SH-SY5Y (cell line): ENCODE measurements at regions not wholly inside any gene's neighbourhood (a gene's known extent, or its start where the extent isn't known, plus 50 kb on each side); places are given as distances from the start of the nearest gene placed in this dataset.

Experiments
- GATA2 ChIP-seq: IDR thresholded peaks from 2 replicates; pipeline ENCODE4 v1.6.1; 2011; ENCODE audit warnings: mild to moderate bottlenecking, low read depth, low read length
- GATA3 ChIP-seq: IDR thresholded peaks from 2 replicates; pipeline ENCODE4 v1.6.1; 2011; ENCODE audit warnings: low read depth, mild to moderate bottlenecking, low read length, moderate library complexity

DNA sequence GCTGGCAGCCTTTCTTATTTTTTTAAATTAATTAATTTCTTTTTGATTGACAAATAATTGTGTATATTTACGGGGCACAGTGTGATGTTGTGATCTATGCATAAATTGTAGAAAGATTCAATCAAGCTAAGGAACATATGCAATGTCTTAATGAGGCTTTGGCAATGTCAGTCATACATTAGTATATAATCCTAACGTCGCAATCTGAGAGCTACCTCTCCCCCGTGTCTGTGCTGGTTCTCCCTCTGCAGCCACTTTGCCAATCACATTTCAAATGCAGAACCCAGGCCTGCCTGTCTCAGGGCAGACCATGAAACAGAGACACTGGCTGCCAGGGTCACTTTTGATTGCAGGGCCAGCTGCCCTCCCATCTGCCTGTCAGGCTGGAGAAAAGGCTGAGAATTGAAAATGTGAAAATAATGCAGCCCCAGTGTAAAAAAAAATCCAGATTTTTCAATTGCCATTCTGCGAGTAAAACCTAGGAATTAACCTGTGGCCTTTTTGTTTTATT is 56.3 kb downstream of the SLC24A2 start:
- TF ChIP-seq GATA2 = no peak
- TF ChIP-seq GATA3 = no peak

DNA sequence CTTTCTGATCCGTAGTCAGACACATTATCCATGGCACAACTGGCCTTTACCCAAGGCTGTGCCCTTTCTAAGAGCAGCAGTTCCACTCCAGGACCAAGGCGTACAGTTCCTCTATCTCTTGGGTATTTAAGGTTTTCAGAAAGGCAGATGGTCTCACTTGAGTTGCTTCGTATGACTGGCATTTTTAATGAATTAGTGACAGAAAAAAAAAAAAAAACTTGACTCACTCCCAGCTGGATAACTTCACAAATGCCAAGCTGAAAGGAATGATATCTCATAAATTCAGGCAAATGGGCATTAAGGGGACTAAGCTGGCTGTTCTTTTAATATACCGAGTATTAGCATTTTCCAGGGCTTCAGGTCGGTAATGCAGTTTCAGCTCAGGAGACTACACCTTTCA is 60.7 kb downstream of the SLC24A2 start:
- TF ChIP-seq GATA3 (no peak), GATA2 (no peak)

DNA sequence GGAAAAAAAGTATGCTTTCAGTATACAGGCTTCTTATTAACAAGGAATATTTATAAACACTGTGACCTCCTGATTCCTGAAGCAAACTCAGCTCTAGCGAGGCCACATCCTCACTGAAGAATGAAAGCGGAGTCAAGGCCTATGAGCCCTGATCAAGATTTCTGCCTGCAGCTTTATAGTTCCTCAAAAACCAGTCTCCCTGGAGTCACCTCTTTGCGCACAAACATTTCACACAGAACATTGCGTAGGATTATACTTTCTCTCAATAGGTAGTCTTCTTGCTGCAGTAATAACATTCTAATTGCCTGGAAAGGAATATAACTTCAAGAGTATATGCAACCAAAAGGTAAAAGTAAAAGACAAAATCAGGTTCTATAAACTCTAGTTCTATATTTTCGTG is 62.9 kb downstream of the SLC24A2 start:
- TF ChIP-seq GATA2 (no peak), GATA3 (no peak)

GRCh38 chr9:19720377-19720776 is 68.5 kb downstream of the SLC24A2 start:
- TF ChIP-seq GATA2 = no peak

- TF ChIP-seq GATA2 (no peak), GATA3 (no peak)
Measured at GRCh38 chr9:19703702-19704101, 85.1 kb downstream of the SLC24A2 start.

- TF ChIP-seq GATA3 (no peak), GATA2 (no peak)
Measured at GRCh38 chr9:19701991-19702390, 86.8 kb downstream of the SLC24A2 start.

DNA sequence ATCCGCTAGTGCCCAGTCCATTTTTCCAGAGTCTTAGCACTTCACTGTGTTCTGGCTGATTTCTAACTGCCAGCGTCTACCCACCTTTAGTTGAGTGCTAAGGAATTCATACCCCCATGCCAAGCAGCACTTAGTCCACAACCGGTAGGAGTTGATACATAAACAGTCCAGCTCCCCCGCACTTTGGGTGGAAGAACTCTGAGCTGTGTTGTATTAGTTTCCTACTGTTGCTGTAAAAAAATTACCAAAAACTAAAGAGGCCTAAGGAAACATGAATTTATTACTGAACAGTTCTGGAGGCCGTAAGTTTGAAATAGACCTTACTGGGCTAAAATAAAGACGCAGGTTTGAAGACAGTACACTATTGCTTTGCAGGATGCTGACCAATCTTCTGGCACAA is 87.6 kb downstream of the SLC24A2 start:
- TF ChIP-seq GATA2 (no peak), GATA3 (no peak)

DNA sequence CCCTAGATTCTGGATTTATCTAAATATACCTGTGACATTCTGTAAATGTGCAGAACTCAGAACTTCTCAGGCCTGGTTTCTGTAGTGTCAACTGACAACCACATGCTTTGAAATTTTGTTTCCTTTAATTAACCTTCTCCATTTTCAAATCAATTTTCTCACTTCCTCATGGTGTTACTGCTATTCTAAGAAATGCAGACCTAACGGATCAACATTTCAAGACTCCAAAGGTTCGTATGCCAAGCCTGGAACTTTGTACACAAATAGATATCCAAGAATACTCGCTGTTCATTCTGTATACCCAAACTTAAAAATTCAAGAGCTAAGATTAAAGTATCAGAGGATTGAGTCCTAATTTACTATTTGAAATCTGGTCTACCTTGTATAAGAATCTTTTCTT is 88.1 kb downstream of the SLC24A2 start:
- no peak for TF ChIP-seq GATA3
- no peak for TF ChIP-seq GATA2

GRCh38 chr9:19699756-19700155 is 89.1 kb downstream of the SLC24A2 start:
- no peak for TF ChIP-seq GATA3
- no peak for TF ChIP-seq GATA2

GRCh38 chr9:19698960-19699359 is 89.9 kb downstream of the SLC24A2 start:
- no peak for TF ChIP-seq GATA2
- TF ChIP-seq GATA3 = no peak

DNA sequence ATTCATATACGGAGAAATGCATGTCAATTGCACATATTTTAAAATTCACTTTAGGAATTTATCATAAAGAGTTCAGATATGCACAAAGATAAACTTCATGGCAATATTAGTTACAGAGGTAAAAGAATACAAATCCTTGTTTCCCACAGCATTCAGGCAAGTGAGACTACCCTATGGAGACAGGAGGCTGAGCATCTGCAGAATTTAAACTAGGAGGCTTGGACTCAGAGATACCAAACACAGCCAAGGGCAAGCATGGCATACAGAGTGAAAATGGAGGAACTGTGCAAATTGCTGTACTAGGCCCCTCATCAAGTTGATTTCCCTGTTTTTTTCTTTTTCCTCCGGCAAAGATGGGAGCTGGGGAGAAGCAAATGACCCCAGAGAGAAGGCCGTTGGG is 94.2 kb downstream of the SLC24A2 start:
- TF ChIP-seq GATA3 (no peak), GATA2 (no peak)

- TF ChIP-seq GATA3 (no peak), GATA2 (no peak)
Measured at GRCh38 chr9:19690128-19690527, 98.7 kb downstream of the SLC24A2 start.

GRCh38 chr9:19689328-19690101 is 99.3 kb downstream of the SLC24A2 start:
- TF ChIP-seq GATA3 (no peak), GATA2 (no peak)

DNA sequence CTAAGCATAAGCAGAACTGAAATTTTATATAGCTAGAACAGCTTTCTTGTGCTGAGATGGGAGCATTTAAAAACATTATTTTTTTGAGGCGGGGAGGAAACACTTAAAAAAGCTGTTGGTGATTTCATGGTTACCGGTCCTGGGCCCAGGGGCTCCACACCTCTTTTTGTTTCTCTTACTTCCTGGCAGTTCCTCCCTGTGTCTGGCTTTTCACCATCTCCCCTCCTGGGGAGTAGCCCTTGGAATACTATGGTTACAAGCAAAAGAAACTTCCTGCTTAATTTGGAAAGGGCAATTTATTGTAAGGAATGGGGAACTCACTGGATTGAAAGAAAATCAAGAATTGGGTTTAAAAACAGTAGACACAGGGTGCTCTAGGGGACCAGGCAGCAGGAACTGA is 105.1 kb downstream of the SLC24A2 start:
- TF ChIP-seq GATA3 (no peak), GATA2 (no peak)

- TF ChIP-seq GATA2 (no peak), GATA3 (no peak)
Measured at GRCh38 chr9:19682397-19682796, 106.4 kb downstream of the SLC24A2 start.
